ENCODE measurements at regions not wholly inside any gene's neighbourhood (a gene's known extent, or its start where the extent isn't known, plus 50 kb on each side); places are given as distances from the start of the nearest gene placed in this dataset.

- Histone ChIP-seq H4K20me1 (ENCODE audit: insufficient read depth, low read length) (no peaks in the 10 kb centered on the region), H3K79me2 (ENCODE audit: insufficient read depth, low read length) (no peaks in the 10 kb centered on the region), H3K36me3 (ENCODE audit: insufficient read depth, low read length) (no peaks in the 10 kb centered on the region), H2AFZ (ENCODE audit: low read length) (no peak overlapping the region), H3K27me3 (ENCODE audit: insufficient read depth, low read length) (peaks cover 4% of the 10 kb centered on the region), H3K4me2 (ENCODE audit: insufficient read depth, low read length) (no peak overlapping the region), H3K27ac (ENCODE audit: low read depth, low read length) (no peak overlapping the region), H3K4me3 (ENCODE audit: insufficient read depth, low read length) (no peak overlapping the region), H3K9me3 (ENCODE audit: low read depth, low read length) (no peaks in the 10 kb centered on the region), H3K4me1 (ENCODE audit: insufficient read depth, low read length) (peaks cover 3% of the 10 kb centered on the region)
- DNase-seq (ENCODE audit: insufficient read length, low spot score, missing footprints) = no peak
- TF ChIP-seq CTCF (IDR thresholded peaks at IDR 0.05; ENCODE audit: extremely low read depth, low read depth, low read length) = no peak
Measured at GRCh38 chr5:108629779-108630528, 117.7 kb upstream of the FER start.

- no peaks in the 10 kb centered on the region for H3K9me3 ChIP-seq (ENCODE audit: low read depth, low read length)
- H3K36me3 ChIP-seq (ENCODE audit: insufficient read depth, low read length) = no peaks in the 10 kb centered on the region
- no peak overlapping the region for H3K4me2 ChIP-seq (ENCODE audit: insufficient read depth, low read length)
- no peaks in the 10 kb centered on the region for H4K20me1 ChIP-seq (ENCODE audit: insufficient read depth, low read length)
- no peak overlapping the region for H3K27ac ChIP-seq (ENCODE audit: low read depth, low read length)
- no peaks in the 10 kb centered on the region for H3K4me1 ChIP-seq (ENCODE audit: insufficient read depth, low read length)
- H3K27me3 ChIP-seq (ENCODE audit: insufficient read depth, low read length) = peaks cover 4% of the 10 kb centered on the region
- H3K4me3 ChIP-seq (ENCODE audit: insufficient read depth, low read length) = no peak overlapping the region
- DNase-seq (ENCODE audit: insufficient read length, low spot score, missing footprints) = no peak
- H3K79me2 ChIP-seq (ENCODE audit: insufficient read depth, low read length) = no peaks in the 10 kb centered on the region
- no peak overlapping the region for H2AFZ ChIP-seq (ENCODE audit: low read length)
- no peak for TF ChIP-seq CTCF (IDR thresholded peaks at IDR 0.05; ENCODE audit: extremely low read depth, low read depth, low read length)
Measured at GRCh38 chr5:108625654-108626053, 122.0 kb upstream of the FER start.

- Histone ChIP-seq H4K20me1 (ENCODE audit: insufficient read depth, low read length) (no peaks in the 10 kb centered on the region), H3K4me2 (ENCODE audit: insufficient read depth, low read length) (no peak overlapping the region), H3K27me3 (ENCODE audit: insufficient read depth, low read length) (peaks cover 4% of the 10 kb centered on the region), H3K27ac (ENCODE audit: low read depth, low read length) (no peak overlapping the region), H3K79me2 (ENCODE audit: insufficient read depth, low read length) (no peaks in the 10 kb centered on the region), H3K4me3 (ENCODE audit: insufficient read depth, low read length) (no peak overlapping the region), H3K36me3 (ENCODE audit: insufficient read depth, low read length) (no peaks in the 10 kb centered on the region), H3K9me3 (ENCODE audit: low read depth, low read length) (no peaks in the 10 kb centered on the region), H2AFZ (ENCODE audit: low read length) (no peak overlapping the region), H3K4me1 (ENCODE audit: insufficient read depth, low read length) (no peaks in the 10 kb centered on the region)
- no peak for DNase-seq (ENCODE audit: insufficient read length, low spot score, missing footprints)
- TF ChIP-seq CTCF (IDR thresholded peaks at IDR 0.05; ENCODE audit: extremely low read depth, low read depth, low read length) = no peak
Measured at GRCh38 chr5:108623826-108624225, 123.9 kb upstream of the FER start.

- H2AFZ ChIP-seq (ENCODE audit: low read length) = no peak overlapping the region
- H3K9me3 ChIP-seq (ENCODE audit: low read depth, low read length) = no peaks in the 10 kb centered on the region
- H3K27ac ChIP-seq (ENCODE audit: low read depth, low read length) = no peak overlapping the region
- H3K36me3 ChIP-seq (ENCODE audit: insufficient read depth, low read length) = no peaks in the 10 kb centered on the region
- no peak overlapping the region for H3K4me2 ChIP-seq (ENCODE audit: insufficient read depth, low read length)
- DNase-seq (ENCODE audit: insufficient read length, low spot score, missing footprints) = no peak
- no peaks in the 10 kb centered on the region for H4K20me1 ChIP-seq (ENCODE audit: insufficient read depth, low read length)
- H3K4me1 ChIP-seq (ENCODE audit: insufficient read depth, low read length) = peaks cover under 1% of the 10 kb centered on the region
- TF ChIP-seq CTCF (IDR thresholded peaks at IDR 0.05; ENCODE audit: extremely low read depth, low read depth, low read length) = no peak
- H3K4me3 ChIP-seq (ENCODE audit: insufficient read depth, low read length) = no peak overlapping the region
- no peaks in the 10 kb centered on the region for H3K79me2 ChIP-seq (ENCODE audit: insufficient read depth, low read length)
- no peaks in the 10 kb centered on the region for H3K27me3 ChIP-seq (ENCODE audit: insufficient read depth, low read length)
Measured at GRCh38 chr5:108620516-108620915, 127.2 kb upstream of the FER start.

Data from osteoblast (primary cell).